GM21390 (cell line): ENCODE measurements at regions not wholly inside any gene's neighbourhood (a gene's known extent, or its start where the extent isn't known, plus 50 kb on each side); places are given as distances from the start of the nearest gene placed in this dataset.
"Not testable (repeated sequence)": the region's sequence is repeated elsewhere in the genome, so short reads cannot be mapped to it uniquely, and the experiment has no call there.

Experiments used
- ATAC-seq: cut with Tn5 transposase; IDR thresholded peaks from one replicate; pipeline ENCODE4 v1.9.1; 2021; ENCODE audit not compliant: unreplicated experiment

DNA sequence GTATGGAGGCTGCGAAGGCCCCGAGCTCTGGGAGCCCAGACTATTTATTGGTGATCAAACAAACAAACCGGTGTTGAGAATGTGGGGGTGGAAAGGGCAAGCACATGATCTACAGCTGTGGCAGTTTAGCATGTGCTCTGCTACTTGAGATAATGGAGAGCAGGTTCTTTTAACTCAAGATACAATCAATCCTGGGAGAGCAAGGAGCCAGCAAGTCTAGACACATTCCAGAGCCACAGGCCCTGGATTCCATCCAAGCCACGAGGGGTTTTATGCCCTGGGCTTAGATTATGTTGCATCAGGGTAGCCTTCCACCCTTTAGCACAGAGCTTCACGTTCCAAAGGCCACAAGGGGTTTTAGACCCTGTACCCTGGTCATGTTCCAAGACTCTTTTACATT is 355.9 kb upstream of the ARID1B start:
- not testable (repeated sequence) for ATAC-seq

DNA sequence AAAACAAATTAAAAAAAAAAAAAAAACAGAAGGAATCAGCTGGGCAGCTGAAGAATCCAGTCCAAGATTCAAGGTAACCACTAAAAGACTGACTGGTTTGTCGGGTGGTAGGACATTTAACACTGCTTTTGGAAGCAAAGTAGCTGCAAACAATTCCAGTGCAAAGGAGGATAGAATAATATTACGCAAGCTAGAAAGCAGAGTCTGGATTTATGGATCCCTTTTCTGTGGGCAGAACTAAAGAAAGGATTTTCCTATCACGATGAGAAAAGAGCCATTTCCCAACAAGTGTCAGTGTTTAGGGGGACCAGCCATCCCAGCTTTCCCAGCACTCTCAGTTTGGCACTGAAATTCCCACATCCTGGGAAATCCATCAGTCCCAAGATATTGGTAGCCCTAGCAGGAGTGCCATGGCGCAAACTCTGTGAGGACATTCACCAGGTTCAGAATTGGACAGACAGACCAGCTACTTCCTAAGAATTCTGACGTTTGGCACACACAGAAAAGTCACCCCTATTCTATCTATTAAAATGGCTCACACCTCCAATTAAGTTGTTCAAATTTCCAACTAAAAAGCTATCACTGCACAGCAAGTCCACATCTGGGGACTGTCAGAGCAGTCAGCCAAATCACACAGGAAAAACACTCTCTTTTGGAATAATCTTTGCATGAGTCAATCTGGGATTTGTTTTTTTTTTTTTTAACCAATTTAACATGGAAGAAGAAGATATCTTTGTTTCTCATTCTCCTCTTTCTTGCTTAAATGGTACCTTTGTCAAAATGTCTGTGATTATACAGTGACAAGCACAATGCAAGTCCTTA is 356.8 kb upstream of the ARID1B start:
- no peak for ATAC-seq

DNA sequence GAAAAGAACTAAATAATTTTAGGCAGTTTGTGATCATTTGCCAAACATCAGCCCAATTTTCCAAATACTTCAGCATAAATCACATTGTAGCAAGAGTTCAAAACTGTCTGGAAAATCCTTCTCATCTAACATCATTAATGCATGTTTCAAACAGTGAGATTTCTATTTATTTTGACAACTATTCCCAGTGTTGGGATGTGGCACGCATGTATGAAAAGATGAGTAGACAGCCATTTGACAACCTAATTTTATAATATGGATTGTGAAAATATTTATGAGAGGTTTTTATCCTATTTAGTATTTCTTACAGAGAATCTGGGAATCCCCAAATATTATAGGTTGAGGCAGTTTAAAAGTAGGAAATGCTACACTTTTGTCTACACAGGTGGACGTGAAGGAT is 357.6 kb upstream of the ARID1B start:
- ATAC-seq, result no peak

DNA sequence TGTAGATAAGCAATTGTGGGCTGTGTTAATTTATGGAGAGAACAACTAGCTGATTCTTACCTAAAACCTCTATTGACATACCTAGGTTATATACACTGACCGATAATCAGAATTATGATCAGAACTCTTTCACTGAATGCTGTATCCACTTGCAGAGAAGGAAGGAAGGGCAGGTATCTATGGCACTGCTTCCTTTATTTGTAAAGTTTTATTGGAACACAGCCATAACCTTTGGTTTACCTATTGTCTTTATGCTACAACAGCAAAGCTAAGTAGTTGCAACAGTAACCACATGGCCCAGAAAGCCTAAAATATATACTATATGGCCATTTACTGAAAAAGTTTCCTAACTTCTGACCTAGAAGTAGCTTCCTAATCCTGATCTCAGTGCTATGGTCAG is 358.9 kb upstream of the ARID1B start:
- no peak for ATAC-seq

DNA sequence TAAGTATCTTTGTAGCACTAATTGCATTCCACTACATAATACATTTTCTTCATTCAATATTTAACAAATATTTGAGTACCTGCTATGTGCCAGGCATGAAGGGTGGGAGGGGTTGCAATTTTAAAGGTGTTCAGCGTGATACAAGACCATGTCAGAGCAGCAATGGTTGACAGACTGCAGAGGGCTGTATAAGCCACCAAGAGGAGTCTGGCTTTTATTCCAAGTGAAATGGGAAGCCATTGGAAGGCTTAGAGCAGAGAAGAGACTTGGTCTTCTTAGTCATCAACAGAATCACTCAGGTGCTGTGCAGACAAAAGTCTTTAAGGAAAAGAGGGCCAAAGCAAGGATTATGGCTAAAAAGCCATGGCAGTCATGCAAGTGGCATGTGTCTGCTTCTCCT is 360.8 kb upstream of the ARID1B start:
- ATAC-seq, result no peak

DNA sequence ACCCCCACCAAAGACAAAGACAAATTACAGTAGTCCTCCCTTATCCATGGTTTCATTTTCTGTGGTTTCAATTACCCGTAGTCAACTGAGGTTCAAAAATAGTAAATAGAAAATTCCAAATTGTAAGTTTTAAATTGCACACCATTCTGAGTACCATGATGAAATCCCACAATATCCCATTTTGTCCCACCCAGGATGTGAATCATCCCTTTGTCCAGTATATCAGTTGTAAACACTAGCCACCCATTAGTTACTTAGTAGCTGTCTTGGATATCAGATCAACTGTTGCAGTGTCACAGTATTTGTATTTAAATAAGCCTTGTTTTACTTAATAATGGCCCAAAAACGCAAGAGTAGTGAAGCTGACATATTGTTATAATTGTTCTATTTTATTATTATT is 364.0 kb upstream of the ARID1B start:
- no peak for ATAC-seq

DNA sequence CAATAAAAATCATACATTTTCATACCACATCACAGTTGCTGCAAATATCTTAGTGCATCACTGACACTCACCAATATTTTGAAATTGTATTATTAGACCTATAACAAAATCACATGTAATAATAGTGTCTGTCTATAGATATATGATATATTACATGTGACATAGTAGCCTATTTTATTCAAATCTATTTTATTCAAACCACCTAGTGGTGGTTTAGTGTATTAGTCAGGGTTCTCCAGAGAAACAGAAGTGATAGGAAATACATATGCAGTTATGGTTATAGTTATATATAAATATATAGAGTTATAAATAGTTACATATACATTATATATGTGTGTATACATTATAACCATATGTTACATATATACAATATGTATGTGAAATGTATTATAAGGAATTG is 366.5 kb upstream of the ARID1B start:
- ATAC-seq, result peak; percentile 51

DNA sequence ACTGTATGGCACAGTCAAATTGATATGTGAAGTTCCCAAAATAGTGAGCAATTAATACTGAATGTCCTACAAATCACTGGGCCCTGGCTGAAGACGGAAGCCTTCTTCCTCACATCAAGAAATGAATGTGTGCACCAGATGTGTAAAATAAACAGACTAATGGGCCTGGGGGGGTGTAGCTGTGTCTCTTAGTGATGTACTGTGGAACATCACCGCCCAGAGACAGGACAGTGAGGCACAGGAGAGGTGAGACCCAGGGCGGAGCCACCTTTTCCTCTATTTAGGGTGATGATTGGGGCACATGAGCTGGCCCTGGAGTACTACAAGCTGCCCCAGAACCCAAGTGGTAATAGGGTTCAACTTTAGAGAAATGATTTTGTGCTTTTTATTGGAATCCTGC is 368.5 kb upstream of the ARID1B start:
- no peak for ATAC-seq

DNA sequence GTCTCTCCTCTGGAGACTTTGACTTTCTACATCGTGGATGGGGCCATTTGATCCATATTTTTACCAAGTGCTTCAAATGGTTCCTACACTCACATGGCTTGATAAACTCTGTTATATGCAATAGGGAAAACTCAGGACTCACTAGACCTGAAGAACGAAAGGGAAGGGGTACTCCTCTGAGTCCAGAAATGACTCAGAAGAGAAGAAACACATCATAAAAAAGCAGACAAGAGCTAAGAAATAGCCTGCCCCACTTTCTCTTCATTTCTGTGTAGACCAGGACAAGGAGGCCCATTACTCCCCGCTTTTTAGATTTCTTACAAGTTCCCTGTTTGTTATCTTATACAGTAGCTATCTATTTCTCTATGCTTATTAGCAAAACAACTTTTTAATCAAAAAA is 369.8 kb upstream of the ARID1B start:
- ATAC-seq, result no peak

DNA sequence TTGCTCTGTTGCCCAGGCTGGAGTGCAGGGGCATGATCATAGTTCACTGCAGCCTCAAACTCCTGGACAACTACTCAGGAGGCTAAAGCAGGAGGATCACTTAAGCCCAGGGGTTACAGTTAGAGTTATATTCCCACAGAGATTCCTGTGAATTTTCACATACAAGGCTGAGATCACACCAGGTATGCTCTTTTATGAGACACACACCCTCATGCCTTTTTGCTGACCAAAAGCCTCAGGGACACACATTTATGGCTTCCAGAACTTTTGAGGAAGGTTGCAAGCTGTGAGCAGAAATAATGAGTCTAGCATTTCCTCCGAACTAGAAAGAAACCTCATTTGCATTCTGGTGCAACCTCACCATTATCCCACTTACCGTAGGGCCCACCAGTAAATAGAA is 370.5 kb upstream of the ARID1B start:
- no peak for ATAC-seq

DNA sequence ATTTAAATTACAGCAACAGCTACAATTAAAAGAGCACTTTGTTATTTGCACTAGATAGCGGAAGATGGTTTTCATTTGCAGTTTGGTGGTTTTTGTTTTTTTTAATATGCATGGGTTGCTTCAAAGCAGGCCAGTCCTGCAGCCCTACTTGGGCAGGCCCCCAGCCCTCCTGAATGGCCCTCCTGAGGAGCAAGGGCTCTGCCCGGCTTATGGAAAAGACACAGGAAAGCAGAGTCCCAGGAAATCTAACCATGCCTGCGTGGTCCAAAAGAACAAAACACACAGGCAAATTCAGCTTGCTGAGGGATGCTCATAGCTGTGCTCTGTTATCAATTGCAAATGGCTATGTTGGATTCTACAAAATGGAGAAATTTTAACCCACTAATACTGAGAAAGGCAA is 371.1 kb upstream of the ARID1B start:
- ATAC-seq, result no peak

DNA sequence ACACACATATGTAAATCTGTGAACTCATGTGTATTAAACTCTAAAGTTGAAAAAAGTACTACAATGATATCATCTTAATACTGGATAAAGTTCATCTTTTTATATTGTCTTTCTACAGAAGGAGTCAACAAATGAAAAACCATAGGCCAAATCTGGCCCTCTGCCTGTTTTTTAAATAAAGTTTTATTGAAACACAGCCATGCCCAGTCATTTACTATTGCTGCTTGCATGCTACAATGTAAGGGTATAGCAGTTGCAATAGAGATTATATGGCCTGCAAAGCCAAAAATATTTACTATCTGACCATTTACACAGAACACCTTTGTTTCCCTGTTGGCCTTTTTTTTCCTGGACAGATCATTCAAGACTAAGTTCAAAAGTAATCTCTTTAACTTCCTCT is 374.6 kb upstream of the ARID1B start:
- no peak for ATAC-seq

DNA sequence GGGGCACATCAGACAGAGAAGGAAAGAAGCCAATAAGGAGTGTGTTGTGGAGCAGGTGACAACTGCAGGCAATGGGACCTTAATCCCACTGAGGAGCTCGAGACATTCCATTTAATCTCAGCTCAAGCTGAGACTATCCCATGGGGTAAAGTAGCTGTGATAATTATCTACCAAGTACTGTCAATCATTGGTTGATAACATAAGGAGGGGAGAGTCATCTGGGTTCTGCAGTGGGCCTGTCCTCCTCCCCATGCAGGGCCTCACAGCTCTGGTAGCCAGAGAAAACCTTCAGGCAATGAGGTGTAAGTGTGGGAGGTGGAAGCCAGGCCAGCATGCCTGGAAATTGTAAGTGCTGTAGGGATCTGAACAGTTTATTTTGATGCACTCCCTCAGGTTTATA is 375.0 kb upstream of the ARID1B start:
- ATAC-seq, result no peak

DNA sequence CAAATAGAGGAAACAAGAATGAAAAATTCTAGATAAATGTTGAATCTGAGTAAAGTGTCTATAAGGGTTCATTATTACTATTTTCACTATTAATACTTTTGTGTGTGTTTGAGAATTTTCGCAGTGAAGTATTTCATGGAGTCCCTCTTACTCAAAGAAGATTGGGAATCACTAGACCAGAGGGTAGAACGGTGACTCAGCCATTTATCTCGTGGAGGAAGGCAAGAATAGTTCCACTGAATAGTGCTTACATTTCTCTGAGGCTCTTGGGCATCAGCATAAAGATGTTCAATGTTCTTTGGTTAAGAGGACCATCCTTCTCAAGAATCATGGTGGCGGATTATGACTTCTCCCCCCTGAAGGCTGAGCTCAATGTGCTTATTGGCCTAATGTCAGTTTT is 376.7 kb upstream of the ARID1B start:
- ATAC-seq, result no peak

DNA sequence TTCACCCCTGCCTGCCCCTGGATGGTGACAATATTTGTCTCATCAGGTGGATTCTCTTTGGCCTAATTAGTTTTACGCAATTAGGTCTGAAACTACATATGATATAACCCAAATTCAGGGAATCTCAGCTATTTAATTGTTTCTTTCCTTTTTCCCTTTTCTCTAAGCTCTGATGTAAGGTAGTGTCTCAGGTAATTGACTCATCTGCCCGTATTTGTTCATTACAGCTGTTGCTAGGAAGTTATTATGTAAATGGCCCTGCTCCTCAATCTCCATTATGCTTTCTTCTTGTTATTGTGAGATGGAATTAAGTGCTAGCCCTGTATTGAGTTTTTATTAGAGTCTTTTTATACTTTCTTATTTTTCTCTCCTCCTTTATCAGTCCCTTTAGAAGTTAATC is 378.2 kb upstream of the ARID1B start:
- ATAC-seq, result no peak

DNA sequence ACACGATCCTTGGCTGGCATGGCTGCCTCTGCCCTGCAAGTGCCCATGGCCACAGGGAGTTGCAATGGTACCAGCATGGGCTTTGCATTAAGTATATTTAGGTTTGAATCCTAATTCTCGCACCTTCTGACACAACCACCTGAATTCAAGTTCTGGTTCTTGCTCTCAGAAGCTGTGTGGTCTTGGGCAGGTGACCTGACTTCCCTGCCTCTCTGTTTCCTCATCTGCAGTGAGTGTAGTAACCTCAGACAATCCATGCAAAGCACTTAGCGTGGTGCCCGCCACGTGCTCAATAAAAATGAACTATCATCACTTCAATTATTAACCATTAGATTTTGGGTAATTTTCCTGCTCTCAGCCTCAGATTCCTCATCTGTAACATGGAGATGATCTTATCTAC is 378.8 kb upstream of the ARID1B start:
- ATAC-seq, result no peak

DNA sequence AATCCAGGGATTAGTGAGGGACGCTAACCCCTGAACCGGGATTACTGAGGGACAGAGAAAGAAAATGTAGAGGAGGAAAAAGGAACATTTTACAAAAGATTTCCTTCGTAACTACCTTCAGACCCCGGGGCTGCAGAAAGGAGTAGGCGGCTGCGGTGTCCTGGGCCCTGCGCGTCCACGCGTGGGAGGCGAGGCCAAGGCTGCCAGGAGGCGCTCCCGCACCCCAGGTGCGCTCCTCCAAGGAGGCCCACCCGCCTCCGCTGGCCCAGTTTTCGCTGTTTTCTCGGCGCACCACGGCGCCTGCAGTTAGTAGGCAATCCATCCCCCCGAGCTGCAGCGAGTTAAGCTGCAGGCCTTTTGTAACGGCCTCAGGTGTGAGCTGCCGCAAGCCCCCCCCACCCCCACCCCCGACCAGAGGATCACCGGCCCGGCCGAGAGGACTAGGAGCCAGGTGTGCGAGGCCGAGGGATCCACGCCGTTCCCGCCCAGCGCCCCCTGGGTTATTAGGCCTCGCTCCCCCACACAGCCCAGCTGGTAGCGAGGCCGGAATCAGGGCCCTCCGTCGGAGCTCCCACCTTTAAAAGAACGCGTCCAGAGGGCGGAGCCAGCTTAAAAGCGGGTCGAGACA is 380.3 kb upstream of the ARID1B start:
- no peak for ATAC-seq

DNA sequence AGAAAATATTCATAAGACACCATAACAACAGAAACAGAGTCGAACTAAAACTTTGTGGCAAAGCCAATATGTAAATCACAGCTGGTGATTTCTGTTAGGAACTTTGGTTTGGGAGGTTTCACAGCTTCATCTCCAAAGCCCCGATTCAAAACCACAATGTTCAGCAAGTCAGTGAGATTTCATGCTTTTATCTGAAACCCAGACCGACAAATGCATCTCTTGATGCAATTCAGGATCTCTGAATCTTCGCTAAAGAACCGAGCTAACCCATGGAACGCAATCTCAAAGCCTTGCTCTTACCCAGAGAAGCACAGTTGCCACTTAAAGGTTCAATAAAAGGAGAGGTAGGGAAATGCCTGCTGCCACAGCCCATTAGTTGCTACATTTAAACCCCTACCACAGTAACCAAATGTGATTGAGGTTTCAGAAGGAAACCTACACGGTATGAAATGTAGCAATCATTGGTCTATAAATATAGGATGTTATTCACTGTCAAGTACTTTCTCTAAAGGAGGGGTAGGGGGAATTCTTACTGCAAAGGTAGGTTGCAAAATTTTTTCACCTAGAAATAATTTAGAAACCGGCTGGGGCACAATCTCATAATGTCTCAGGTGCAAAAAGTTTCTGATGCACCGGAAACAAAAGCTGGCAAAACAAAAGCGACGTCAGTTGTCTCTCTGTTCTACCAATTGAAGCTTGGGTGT is 381.0 kb upstream of the ARID1B start:
- ATAC-seq, result peak; percentile 55

DNA sequence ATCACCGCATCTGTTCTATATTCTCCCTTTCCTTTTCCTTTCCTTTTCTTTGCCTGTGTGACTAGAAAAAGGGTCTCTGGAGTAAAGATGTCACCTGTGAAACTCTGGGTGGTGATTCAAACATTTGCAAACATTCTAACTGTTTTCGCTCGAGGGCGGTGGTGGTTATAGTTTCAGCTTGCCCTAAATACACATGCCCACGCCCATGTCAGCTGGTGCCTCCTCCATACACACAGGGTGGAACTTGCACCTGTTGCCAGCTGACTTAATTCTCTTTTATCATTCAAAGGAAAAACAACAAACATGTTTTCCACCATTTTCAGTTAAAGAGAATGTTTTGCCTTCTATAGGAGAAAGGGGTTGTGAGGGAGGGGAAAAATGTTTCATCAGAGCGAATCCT is 381.9 kb upstream of the ARID1B start:
- peak; percentile 50 for ATAC-seq

DNA sequence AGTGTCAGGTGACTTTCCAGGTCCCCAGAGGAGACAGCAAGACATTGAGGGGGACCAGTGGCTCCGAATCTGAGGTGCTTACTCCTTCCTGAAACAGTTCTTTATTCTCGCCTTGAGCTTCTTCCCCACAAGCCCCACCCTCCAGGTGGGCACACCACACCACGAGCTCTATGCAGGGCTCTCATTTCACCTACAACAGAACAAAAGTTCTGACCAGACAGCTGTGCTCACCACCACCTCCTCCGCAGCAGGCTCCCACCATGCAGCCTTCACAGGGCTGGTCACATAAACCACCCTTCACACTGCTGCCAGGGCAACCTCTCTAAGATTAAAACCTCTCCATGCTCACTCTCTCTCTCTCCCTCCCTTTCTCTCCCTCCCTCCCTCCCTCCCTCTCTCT is 384.5 kb upstream of the ARID1B start:
- ATAC-seq, result no peak

DNA sequence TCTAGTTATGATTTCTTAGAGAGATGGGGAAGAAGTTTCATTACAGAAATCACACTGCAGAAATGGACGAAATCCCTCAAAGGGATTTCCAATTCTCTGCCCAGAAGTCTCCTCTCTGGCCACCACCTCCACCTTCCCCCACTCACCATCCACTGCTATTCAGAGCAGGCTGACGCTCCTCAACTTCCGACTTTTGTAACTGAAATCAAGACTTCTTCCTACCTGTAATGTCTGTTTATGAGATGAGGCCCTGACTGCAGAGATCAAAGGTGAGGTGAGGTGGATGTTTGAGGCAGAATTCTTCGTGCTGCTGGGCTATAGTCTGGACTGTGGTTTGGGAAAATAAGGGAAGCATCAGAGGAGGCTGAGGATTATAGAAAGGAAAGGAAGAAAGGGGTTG is 385.2 kb upstream of the ARID1B start:
- no peak for ATAC-seq

DNA sequence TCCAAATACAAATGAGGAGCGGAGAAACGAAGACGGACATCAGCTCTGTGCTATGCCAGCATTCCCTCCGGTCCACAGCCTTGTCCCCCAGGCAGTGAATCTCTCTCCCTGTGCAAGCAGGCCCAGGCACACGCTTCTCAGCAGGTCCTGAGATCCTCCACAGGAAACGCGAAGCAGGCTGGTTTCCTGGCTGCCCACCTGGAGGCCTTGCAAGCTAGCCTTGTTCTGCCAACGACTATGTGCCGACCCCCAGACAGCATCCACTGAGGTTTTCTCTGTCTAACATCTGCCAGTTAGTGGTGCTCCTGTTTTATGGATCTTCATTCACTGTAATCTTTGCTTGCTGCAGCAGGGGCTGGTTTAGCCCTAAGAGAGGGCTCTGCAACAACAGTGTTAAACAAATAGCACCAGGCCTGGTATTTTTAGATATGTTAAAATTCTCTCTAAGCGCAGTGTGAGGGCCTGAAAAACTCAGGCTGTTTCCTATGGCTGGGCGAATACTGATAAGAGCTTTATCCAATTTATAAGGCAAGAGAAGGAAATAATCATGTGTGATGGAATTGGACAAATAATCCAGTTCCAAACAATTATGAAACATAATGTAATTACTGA is 386.0 kb upstream of the ARID1B start:
- no peak for ATAC-seq
